Stomach (tissue), 8 donors: ENCODE measurements at regions not wholly inside any gene's neighbourhood (a gene's known extent, or its start where the extent isn't known, plus 50 kb on each side); places are given as distances from the start of the nearest gene placed in this dataset.

ENCODE experiments used
- DNase-seq, 2 donors: peaks; one replicate each; pipeline versions ENCODE4 v3.0.0 to v3.0.0-alpha.2; 2013 to 2019
- H3K27ac ChIP-seq, 5 donors: fragments of 200-600 bp in 4 of 5; sonication (generic) in 4 of 5; one replicate each; pipeline ENCODE4 v1.5.1; 2013 to 2019; ENCODE audit warnings: mild to moderate bottlenecking in 1 of 5, moderate library complexity in 1 of 5
- H3K27me3 ChIP-seq, 3 donors: fragments of 200-600 bp; sonication (generic); one replicate each; pipeline ENCODE4 v1.5.1; 2017 to 2019; ENCODE audit warnings: mixed run types in 1 of 3
- H3K36me3 ChIP-seq, 4 donors: fragments of 200-600 bp; sonication (generic); 1 replicate in 3 of 4; 2 replicates in 1 of 4; pipeline ENCODE4 v1.5.1; 2016 to 2019
- H3K4me1 ChIP-seq, 4 donors: fragments of 200-600 bp; sonication (generic); one replicate each; pipeline ENCODE4 v1.5.1; 2016 to 2019
- H3K4me3 ChIP-seq, 4 donors: fragments of 200-600 bp; sonication (generic) in 3 of 4; one replicate each; pipeline ENCODE4 v1.5.1; 2016 to 2019; ENCODE audit warnings: mild to moderate bottlenecking in 1 of 4
- H3K9me3 ChIP-seq, 4 donors: fragments of 200-600 bp; sonication (generic); one replicate each; pipeline ENCODE4 v1.5.1; 2016 to 2019
- CTCF ChIP-seq, 7 experiments: fragments of 450-650 bp in 4 of 7; fragments of 200-600 bp in 3 of 7; sonication (generic) in 3 of 7; IDR thresholded peaks; one replicate each; pipeline ENCODE4 v1.5.1; 2016 to 2019; ENCODE audit warnings: antibody characterized with exemption in 7 of 7, control low read depth in 2 of 7, mild to moderate bottlenecking in 1 of 7
- EP300 ChIP-seq: sonication (generic); formaldehyde crosslinking; IDR thresholded peaks from one replicate; pipeline ENCODE4 v1.6.1; 2017; ENCODE audit warnings: antibody characterized with exemption
- POLR2A ChIP-seq, 4 donors: fragments of 450-650 bp; IDR thresholded peaks; one replicate each; pipeline ENCODE4 v1.6.1; 2016; ENCODE audit warnings: antibody characterized with exemption in 4 of 4, control low read depth in 2 of 4, mild to moderate bottlenecking in 1 of 4, moderate library complexity in 1 of 4
- POLR2AphosphoS5 ChIP-seq, 3 donors: sonication (generic); formaldehyde crosslinking; IDR thresholded peaks; one replicate each; pipeline ENCODE4 v1.6.1; 2016; ENCODE audit warnings: antibody characterized with exemption in 3 of 3
- WGBS, 5 donors: extraction: QIAGEN DNeasy Blood & Tissue Kit in 3 of 5; methylation state at CpG; one replicate each; pipeline versions ENCODE4 v1.1.5 to v1.1.7; 2013 to 2018; 5-methylcytosine and 5-hydroxymethylcytosine counted together
- intact Hi-C: fragments of 100-400 bp; cut with DNase I; formaldehyde crosslinking; loops from one replicate; pipeline ENCODE4 v1.15.1; 2023; ENCODE audit warnings: low total_unique reads
- donor health status: healthy with polysubstance abuse.
- donor health status: Bipolar disorder and iron deficiency.
- donor health status: healthy.

DNA sequence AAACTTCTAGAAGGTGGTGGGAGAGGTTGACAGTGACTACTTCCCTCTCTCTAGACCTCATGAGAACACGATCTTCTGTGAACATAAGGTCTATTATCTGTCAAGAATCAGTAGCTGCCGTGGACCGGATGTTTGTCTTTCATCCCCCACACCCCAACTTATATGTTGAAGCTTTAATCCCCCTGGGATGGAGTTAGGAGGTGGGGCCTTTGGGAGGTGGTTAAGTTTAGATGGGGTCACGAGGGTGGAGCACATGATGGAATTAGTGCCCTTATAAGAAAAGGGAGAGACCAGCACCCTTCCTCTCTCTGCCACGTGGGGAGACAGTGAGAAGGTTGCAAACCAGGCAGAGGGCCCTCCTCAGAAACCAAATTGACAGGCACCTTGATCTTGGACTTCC lies 409.1 kb downstream of the QKI start:
- no peak for TF ChIP-seq EP300
- TF ChIP-seq CTCF (IDR thresholded peaks at IDR 0.05), result no peak
- TF ChIP-seq POLR2AphosphoS5 (IDR thresholded peaks at IDR 0.05), result no peak
- TF ChIP-seq POLR2A (IDR thresholded peaks at IDR 0.05), result no peak
- Histone ChIP-seq H3K4me1 (no peaks in the 10 kb centered on the region), H3K27me3 (peaks cover 0 to 6% (median 0%) of the 10 kb centered on the region in 3 donors), H3K9me3 (no peaks in the 10 kb centered on the region), H3K36me3 (no peaks in the 10 kb centered on the region), H3K27ac (no peak overlapping the region), H3K4me3 (no peak overlapping the region)
- intact Hi-C loops, result no loop called here
- no peak for DNase-seq
- WGBS, 5 donors, result 53 to 80% (median 69%) methylated on average over 5 of the region's 5 CpGs

DNA sequence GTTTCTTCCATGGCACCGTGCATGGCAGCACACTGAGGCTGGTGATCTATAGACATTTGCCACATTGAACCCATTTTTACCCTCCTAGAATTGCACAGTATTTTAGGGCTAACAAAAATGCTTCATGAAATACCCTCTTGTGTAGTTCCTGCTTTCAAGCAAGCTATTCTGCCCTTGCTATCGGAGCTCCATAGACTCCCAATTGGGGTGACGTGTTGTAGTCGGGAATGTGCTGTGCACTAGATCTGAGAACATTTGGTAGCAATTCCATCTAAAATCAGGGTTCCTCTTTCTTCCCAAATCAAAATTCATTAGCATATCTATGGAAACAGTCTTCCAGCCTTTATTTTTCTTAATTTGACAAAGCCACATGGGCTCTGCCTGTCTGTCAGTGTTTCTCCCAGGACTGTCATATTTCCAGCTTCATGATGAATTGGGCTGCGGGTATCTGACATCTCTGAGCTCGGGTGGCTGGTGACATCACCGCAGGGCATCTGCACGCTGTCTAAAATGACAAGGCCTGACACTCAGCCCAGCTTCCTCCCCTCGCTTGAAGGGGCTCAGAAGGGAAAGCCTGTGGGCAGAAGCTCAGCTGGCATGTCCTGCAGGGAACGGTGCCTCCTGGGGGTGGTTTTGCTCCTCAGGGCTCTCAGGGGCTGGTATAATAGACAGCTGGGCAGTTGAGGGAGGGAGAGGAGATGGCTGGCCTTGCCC lies 406.4 kb downstream of the QKI start:
- no peak for TF ChIP-seq CTCF (IDR thresholded peaks at IDR 0.05)
- no peak for TF ChIP-seq EP300
- no peak for TF ChIP-seq POLR2AphosphoS5 (IDR thresholded peaks at IDR 0.05)
- TF ChIP-seq POLR2A (IDR thresholded peaks at IDR 0.05), result no peak
- intact Hi-C loops, result no loop called here
- 76 to 85% (median 84%) methylated on average over 9 to 10 of the region's 10 CpGs for WGBS, 5 donors

GRCh38 chr6:163820171-163820570 lies 405.7 kb downstream of the QKI start:
- H3K27ac ChIP-seq, result no peak overlapping the region

More for the DNA sequence above, 406.4 kb downstream of the QKI start:
- H3K4me3 ChIP-seq, result no peak overlapping the region
- H3K9me3 ChIP-seq, result no peaks in the 10 kb centered on the region
- H3K27me3 ChIP-seq, result no peaks in the 10 kb centered on the region
- no peaks in the 10 kb centered on the region for H3K36me3 ChIP-seq
- H3K27ac ChIP-seq, result no peak overlapping the region
- no peaks in the 10 kb centered on the region for H3K4me1 ChIP-seq
- DNase-seq, result peak in 1 of 2 donors; percentile 23

GRCh38 chr6:163818719-163819118 lies 404.2 kb downstream of the QKI start:
- Histone ChIP-seq H3K27ac (no peak overlapping the region), H3K4me1 (no peaks in the 10 kb centered on the region), H3K4me3 (no peak overlapping the region), H3K27me3 (no peaks in the 10 kb centered on the region), H3K9me3 (no peaks in the 10 kb centered on the region), H3K36me3 (no peaks in the 10 kb centered on the region)
- intact Hi-C loops, result no loop called here
- TF ChIP-seq EP300 (no peak), CTCF (IDR thresholded peaks at IDR 0.05) (no peak), POLR2AphosphoS5 (IDR thresholded peaks at IDR 0.05) (no peak), POLR2A (IDR thresholded peaks at IDR 0.05) (no peak)
- no peak for DNase-seq

More at GRCh38 chr6:163820171-163820570, 405.7 kb downstream of the QKI start:
- intact Hi-C loops, result no loop called here
- 92 to 97% (median 94%) methylated on average over 11 to 17 of the region's 17 CpGs for WGBS, 5 donors
- no peaks in the 10 kb centered on the region for H3K27me3 ChIP-seq
- no peaks in the 10 kb centered on the region for H3K4me1 ChIP-seq
- DNase-seq, result no peak
- no peaks in the 10 kb centered on the region for H3K9me3 ChIP-seq
- H3K4me3 ChIP-seq, result no peak overlapping the region
- no peaks in the 10 kb centered on the region for H3K36me3 ChIP-seq
- TF ChIP-seq EP300 (no peak), CTCF (IDR thresholded peaks at IDR 0.05) (no peak), POLR2AphosphoS5 (IDR thresholded peaks at IDR 0.05) (no peak), POLR2A (IDR thresholded peaks at IDR 0.05) (no peak)
